ENCODE measurements at regions not wholly inside any gene's neighbourhood (a gene's known extent, or its start where the extent isn't known, plus 50 kb on each side); places are given as distances from the start of the nearest gene placed in this dataset.
A peak's percentile ranks its signal among the peaks of the same experiment; 100 is the strongest.
"Not testable (repeated sequence)": the region's sequence is repeated elsewhere in the genome, so short reads cannot be mapped to it uniquely, and the experiment has no call there.

DNA sequence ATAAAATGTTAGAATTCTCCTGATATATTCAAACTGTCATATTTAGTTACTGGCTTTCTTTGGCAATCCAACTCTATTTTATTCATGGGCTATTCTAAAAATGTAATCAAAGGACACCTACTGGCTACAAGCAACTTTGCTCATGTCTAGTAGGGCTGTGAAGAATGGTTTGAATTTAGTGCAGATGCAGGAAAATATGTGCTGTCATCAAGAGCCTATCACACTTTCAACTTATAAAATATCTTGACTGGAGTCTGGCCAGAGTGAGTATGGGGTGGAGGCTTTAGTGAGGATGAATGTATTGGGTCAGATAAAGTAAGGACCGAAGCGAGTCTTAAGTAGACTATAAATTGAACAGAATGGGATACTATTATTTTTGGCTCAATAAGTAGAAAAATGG, 343.4 kb upstream of the SPRED2 start:
- DNase-seq = no peak

DNA sequence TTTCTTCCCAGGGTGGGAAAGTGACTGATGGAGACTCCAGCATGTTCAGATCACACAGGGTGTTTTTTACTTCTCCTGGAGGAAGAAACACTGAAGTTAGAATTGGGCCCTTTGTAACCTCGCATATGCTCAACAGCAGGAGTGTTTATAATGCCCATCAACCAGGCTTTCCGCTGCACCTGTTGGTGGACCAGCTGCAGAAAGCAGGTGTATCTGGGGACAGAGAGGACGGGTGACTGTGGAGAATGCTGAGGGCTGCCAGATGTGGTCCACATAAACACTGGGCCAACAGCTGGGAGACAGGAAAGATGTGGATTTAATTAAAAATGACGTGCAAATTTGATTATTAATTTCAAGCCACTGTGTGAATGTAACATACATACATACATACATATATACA, 335.5 kb upstream of the SPRED2 start:
- DNase-seq = no peak

DNA sequence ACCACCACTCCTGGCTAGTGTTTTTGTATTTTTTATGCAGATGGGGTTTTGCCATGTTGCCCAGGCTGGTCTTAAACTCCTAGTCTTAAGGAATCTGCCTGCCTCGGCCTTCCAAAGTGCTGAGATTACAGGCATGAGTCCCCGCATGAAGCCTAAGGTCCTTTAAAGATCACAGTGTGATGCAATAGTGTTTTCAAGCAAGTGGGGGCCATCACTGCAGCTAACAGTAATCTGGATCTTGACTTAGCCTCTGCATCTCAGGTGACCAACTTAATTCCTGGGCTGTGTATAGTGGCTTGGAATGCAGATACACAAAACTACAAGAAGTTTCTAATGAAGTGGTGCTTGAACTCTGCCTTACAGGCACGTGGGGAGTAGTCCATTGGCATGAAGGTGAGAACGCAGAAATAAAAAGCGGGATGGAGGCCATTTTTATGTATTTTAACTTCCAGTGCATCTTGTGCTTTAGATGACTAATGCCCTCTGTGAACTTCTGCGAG, 334.4 kb upstream of the SPRED2 start:
- DNase-seq = no peak

DNA sequence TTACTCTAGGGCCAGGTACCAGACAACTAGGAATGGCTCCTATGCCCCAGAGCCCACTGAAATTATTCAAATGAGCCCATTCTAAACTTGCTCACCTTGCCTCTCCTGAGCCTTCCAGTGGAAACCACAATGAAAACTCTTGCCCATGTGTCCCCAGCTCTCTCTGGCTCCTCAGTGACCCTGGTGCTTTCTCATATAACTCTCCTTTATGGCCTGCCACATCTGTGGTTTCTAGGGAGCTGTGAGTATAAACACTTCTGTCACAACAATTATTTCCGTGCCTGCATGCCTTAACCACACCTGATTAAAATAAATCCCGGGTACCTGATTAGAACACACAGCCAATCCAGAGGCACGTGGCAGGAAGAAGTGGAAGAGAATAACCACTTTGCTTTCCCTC, 333.0 kb upstream of the SPRED2 start:
- DNase-seq = no peak

DNA sequence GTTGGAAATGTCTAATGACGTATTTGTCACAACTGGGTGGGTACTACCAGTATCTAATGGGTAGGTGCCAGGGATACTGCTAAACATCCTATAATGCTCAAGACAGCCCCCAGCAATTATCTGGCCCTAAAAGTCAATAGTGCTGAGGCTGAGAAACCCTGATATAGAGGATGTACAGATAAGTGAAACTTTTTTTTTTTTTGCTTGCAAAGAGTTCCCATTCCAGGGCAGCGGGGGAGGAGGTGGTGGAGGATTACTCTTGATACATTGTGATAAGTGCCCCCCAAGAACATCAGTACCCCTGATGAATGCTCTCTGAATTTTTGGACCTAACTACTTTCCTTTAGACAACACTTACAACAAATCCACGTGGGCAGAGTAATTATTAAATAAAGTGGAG, 329.7 kb upstream of the SPRED2 start:
- DNase-seq = no peak

DNA sequence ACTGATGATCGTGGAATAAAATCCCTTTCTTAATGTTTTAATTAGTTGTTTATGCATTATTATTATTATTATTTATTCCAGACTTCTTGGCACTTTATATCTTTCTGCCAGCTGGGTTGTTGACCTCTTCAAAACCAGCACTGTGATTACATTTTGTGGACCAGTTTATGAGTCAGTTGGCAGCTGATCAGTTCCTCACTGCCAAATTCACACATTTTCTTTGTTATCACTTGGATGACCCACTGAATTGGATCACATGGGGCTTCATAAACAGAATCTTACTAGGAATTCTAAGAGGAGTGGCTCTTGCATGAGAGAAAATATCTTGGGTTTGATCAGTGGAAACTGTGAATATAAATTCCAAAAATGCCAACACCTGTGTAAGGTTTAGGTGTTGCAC, 321.8 kb upstream of the SPRED2 start:
- DNase-seq = no peak

DNA sequence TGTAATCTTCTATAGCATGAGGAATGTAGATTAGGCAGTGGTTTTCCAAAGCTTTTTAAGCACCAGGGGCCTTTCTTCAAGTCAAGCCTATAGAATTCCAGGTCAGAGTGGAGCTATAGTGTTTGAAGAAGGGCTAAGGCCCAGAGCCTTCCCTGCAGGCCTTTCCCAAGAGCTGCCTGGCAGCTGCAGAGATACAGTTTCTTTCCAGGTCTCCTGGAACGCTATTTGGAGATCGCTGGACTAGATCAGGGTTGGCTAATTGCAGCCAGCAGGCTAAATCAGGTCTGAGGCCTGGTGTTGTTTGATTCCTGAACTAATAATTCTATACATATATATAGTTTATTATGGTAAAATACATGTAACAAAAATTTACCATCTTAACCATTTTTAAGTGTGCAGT, 319.0 kb upstream of the SPRED2 start:
- DNase-seq = no peak

DNA sequence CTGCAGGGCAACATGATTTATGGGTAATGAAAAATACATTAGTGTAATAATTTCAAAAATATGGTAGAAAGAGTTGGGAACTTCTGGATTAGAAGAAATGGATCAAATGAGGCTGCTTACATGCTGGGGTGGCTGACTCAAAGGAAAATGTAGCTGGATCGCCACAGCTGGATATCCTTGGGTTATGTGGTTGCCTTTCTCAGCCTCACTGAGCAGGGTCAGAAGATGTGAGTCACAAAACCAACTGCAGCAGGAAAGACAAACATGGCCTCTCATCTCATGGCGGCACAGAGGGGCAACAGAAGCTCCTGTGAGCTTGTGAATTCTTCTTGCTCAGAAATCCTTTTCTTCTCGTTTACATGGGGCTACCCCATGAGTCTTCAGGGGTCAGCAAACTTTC, 317.1 kb upstream of the SPRED2 start:
- DNase-seq = no peak

DNA sequence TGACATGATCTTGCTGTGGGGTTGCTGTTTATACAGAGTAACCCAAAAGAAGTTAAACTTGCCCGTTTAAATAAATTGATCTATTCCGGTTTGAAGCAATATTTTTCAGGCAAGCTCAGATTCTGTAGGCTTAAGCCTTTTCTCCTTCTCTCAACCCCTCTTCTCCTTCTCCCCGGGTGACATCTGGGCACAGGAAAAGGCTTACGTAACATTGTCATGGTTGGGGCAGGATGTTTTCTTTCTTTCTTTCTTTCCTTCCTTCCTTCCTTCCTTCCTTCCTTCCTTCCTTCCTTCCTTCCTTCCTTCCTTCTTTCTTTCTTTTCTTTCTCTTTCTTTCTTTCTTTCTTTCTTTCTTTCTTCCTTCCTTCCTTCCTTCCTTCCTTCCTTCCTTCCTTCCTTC, 315.5 kb upstream of the SPRED2 start:
- not testable (repeated sequence) for DNase-seq

DNA sequence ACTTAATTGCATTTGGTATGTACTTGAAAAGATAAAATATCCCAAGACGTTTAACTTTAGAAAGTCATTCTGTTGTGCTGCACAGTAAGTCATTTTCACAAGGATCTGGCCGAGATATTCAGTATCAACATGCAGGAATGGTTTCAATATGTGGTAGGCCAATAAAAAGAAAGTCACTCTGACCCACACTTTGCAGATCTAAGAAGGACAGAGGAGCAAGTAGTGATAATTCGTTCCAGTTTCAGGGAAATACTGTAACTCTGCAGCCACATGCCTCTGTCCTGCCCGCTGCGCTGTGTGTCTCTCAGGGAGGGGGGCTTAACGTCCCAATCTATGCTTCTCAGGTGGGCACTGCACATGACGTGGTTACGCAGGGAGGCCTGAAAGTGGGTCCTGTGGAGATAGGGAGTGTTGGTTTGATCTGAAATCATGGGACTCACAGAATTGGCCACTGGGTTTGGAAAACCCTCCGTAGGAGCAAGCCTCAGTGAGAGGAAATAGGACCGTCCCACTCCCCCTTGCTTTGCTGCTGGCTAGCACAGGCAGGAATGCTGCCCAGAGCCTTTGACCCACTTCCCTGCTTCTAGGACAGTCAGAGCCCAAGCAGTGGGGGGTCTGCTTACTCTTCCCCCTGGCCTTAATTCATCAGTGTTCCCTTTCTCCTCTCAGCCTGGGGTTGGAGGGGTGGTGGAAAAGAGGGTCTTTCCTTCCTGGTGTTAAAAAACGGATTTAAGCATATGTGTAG, 314.7 kb upstream of the SPRED2 start:
- no peak for DNase-seq

DNA sequence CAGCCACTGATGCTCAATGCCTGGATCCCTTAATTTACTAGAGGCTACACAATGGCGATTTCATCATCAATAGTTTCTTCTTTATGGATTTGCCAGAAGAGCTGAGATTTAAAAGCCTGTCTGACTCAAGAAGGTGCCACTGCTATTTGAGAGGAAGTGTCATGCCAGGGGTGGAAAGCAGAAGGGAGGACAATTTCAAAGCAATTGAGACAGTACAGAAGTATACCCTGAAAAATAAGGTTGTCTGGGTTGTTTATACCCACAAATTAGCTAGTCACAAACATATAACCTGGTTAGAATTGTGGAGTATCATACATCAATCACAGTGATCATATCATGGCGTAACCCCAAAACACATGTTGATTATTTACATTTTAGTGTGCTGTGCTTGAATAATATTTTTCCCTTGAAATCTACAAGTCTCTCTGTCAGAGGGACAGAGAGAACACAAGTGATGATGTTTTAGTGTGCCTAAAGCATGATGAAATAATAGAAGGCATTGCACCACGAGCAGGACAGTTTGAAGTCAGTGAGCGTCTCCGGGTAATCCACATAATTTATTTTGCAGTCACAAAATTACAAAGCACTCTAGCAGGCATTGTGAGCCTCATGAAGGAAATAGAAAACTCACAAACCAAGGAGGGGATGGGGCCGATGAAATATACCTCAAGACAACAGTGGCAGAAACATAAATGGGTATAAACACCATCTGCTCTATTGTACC, 312.2 kb upstream of the SPRED2 start:
- DNase-seq = no peak

DNA sequence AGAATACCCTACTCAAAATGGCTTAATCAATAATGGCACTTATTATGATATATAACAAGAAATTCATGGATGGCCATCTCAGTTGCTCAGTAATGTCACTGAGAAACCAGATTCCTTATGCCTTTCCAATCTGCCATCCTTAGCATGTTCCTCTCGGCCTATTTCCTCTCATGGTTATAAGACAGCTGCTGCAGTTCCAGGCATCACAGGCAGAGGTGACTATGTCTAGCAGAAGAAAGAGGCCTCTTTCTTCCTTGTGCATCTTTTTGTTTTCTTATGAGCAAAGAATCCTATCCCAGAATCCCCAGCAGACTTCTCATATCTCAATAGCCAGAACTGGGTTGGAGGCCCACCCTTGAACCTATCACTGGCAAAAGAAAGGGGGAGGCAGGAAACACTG, 310.6 kb upstream of the SPRED2 start:
- no peak for DNase-seq

DNA sequence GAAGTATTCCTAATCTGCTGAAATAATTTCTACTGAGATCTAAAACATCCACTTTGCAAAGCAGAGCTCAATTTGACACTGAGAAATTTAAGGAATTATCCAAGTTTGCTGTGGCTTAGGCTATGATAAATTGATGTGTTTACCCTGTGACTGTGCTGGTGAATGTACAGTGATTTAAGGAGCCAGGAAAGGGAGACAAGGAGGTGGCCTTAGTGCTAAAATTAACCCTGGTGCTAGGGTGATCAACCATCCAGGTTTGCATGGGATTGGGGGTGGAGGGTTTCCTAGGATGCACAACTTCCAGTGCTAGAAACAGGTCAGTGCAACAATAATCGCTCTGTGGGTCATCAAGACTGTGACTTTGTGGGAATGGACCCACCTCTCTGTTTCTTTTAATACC, 307.5 kb upstream of the SPRED2 start:
- no peak for DNase-seq

DNA sequence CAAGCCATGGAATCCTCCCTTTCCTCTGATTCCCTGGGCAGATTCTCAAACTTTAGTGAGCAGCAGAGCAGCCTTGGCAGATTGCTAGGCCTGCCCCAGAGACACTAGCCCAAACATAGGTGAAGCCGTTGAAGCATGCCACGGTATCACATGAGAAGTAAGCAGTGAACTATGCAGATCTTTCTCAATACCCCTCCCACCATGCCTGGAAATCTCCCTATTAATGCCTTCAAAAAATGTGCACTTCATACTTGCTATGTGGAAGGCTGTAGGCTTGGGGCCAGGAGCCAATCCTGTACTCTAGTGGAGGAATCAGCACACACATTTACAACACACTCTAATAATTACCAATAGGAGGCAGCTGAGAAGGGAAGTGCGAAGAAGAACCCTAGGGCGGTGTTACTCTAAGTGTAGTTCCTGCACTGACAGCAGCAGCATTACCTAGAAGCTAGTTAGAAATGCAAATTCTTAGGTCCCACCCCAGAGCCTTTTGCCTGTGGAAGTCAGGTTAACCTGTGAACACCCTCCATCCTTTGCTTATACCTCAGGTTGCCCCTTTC, 305.1 kb upstream of the SPRED2 start:
- DNase-seq = no peak

DNA sequence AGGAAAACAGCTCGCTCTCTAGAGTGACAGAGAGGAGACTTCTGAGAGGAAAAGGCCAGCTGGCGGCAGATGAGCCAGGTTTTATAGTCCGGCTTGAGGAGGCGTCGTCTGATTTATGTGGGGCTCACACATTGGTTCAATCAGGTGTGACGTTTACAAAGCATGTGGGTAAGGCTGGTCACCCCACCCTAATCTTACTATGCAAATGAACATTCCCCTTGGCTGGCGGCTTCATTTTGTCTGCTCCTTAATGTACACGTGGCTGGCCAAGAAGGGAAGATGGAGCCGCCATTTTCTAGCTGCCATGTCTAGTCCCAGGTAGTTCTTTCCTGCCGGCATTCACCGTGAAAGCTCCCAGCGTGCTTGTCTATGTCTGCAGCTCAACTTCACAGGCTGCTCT, 299.1 kb upstream of the SPRED2 start:
- no peak for DNase-seq

DNA sequence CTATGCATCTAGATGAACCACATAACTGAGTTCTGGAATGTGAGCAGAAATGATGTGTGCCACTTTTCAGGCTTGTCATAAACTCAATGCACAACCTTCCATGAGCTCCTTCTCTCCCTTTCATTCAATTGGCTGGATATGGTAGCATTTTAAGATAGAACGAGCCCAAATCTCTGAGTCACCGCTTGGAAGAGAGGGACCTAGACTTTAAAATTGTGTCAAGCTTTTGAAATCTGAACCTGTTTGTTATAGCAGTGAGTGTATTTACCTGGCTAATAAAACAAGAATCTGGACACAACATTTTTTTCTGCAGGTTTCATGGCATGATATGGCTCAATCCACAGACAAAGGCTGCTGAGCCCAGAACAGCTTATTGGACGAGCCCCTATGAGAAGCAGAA, 297.8 kb upstream of the SPRED2 start:
- no peak for DNase-seq

DNA sequence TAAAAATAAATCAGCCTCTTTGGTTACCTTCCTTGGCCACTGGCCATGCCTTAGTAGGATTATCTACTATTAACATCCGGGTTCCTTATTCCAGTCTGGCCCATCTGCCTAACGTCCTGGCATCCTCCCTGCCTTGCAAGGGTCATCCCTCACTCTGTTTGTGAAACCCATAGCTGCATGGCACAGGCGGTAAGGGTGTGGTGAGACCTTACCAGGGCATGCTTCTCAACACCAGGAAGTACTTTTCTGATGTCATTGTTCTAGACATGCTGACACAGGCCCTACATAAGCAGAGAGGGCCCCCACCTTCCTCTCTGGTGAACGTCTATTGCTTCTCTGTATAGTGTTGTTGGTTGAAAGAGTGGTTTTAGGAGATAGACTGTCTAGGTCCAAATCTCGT, 296.8 kb upstream of the SPRED2 start:
- DNase-seq = no peak

DNA sequence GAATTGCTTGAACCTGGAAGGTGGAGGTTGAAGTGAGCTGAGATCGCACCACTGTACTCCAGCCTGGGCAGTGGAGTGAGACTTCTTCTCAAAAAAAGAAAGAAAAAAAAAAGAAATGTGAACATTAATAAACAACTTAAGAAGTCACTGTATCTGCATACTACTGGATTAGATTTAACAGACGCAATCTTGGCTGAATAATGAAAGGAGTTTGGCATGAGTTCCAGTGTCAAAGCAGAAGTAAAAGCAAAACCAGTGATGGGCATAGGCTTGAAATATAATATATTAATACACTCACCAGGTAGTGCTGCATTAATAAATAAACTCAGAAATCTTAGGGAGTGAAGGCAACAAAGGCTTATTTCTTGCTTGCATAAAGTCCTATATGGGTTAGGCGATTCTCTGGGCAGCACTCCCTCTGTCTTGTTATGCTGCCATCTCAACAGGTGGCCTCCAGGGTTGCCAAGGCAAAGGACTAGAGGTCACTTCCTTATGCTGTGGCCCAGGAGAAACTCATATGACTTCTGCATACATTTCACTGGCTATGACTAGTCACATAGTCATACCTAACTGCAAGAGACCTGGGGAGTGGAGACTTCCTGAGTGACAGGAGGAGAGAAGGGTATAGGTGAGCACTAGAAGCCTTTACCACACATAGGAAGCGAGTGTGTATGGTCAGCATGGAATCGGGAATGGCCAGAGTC, 296.2 kb upstream of the SPRED2 start:
- no peak for DNase-seq

DNA sequence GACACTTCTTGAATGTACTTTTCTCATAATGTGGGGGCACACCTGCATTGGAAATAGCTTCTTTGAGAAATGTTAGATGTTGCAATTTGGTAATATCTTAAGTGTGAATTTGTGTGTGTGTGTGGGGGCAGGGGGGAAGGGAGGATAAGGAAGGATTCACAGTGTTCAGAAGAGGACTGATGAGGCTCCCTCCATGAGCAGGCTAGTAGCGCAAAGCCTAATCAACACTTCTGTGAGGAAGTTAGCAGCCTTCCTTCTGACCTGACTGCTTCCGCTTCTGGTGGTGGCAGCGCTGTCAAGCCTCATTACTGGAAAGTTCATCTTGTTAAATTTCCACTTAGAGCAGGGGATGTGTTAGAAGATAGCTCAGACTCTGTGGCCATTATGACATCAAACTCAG, 295.4 kb upstream of the SPRED2 start:
- no peak for DNase-seq

DNA sequence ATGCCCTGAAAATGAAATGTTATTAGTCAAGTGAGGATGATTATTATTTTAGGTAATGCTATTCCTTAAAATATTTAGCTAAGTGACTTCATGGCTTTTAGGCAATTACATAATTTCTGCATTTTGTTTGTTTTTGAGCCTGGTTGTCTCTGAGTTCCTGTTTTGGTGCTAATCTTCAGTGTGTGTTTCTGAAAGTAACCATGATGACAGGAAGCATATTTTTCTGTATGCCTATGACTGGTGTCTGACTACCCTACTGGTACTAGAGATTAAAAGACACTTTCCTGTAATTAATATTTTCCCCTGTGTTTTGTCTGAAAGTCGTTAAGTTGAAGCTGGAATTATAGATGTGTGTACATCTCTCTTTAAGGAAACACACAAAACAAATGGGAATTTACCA, 295.0 kb upstream of the SPRED2 start:
- DNase-seq = peak; percentile 20

DNA sequence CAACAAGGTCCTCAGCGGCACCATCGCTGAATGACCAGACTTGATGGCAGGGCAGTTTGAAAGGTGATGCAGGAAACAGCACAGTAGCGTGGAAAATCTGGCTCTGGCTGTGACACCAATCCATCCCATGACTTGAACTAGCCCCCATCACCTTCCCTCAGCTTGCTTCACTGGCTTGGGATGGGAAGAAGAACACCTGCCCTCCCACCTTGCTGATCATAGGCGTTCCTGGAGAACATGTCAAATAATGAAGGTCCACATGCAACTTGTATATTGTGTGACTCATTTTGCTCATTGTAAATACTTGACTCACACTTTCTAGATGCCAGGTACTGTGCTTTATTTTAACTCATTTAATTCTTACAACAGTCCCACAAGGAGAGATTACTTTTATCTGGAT, 292.4 kb upstream of the SPRED2 start:
- DNase-seq = no peak

DNA sequence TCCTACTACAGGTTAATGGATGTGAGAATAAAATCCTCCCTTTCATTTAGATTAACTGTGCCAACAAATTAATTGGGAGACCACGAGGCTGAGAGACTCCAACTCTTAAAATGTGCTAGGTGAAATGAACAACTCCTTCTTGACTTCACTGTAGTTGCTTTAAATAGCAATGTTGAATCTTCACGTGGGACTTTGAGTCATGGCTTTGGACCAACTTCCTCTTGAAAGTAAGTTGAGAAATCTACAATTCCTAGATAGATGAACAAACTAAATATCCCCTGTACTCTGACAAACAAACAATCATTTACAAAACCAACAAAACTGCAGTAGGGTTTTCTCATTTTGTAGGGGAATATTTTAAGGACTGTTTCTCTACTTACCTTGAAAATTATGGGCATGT, 291.9 kb upstream of the SPRED2 start:
- no peak for DNase-seq

DNA sequence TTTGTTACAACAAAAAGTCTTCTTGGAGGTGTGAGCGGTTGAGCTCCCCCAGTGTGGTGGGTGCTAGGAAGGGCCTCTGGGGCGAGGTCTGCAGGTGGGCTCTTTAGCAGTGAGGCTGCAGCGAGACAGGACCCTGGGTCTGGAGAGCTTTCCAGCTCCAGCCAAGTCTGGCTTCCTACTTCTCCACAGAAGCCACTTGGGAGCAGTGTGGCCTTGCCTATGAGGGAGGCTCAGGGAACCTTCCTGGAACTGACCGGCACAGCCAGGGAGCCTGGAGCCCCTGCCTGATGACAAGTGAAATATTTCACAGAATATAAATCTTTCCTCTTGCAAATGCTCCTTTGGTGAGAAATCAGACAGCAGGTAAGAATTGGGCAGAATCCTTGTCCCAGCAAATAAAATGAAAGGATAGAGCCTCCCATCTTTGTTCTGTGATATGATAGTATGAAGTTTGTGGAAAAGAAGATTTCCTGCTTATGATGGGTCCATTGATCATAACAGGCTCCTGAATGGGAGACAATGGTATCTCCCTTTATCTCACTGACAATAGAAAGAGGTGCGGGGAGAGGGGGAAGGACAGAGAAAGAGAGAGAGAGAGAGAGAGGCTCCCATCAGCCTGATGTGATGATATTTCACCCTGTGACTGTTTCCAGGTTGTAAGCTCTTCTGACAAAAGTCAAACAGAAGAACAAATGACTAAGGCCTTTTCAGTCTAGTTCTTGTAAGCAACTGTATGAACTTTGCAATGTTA, 289.8 kb upstream of the SPRED2 start:
- DNase-seq = peak; percentile 7

Measured in hematopoietic multipotent progenitor cell treated with erythropoietin and hydrocortisone succinate and interleukin-3 and kit ligand, for 4 days (in vitro differentiated cells).